ENCODE measurements at regions not wholly inside any gene's neighbourhood (a gene's known extent, or its start where the extent isn't known, plus 50 kb on each side); places are given as distances from the start of the nearest gene placed in this dataset.

- Mint-ChIP-seq H3K4me3 (no peak overlapping the region), H3K4me1 (no peaks in the 10 kb centered on the region), H3K27ac (no peak overlapping the region), H3K27me3 (no peaks in the 10 kb centered on the region), H3K9me3 (ENCODE audit: insufficient read depth) (peaks cover 2% of the 10 kb centered on the region)
- no peak for TF ChIP-seq EZH2 (IDR thresholded peaks at IDR 0.05; ENCODE audit: borderline replicate concordance, insufficient read depth, low read depth, low read length, poor library complexity, severe bottlenecking)
- TF ChIP-seq CTCF (IDR thresholded peaks at IDR 0.05) = no peak
- H3K27me3 ChIP-seq (replicated peaks in 1 of 4; ENCODE audit: control extremely low read depth in 1 of 4, control insufficient read depth in 3 of 4, insufficient read depth in 4 of 4, low read length in 3 of 4) = no peaks in the 10 kb centered on the region
- H3K9ac ChIP-seq (ENCODE audit: low read length) = no peak overlapping the region
- H3K79me2 ChIP-seq (ENCODE audit: control insufficient read depth, insufficient read depth, low read length) = no peaks in the 10 kb centered on the region
- DNase-seq (no peak), ATAC-seq (ENCODE audit: low read depth) (no peak)
- no peaks in the 10 kb centered on the region for H3K9me3 ChIP-seq (ENCODE audit: control extremely low read depth in 1 of 3, control insufficient read depth in 2 of 3, insufficient read depth in 1 of 3, low read length in 2 of 3)
- CTCF ChIA-PET = no interaction called here
- POLR2A ChIA-PET = no interaction called here
- intact Hi-C loops (cut with micrococcal nuclease) = no loop called here
- no peak overlapping the region for H3K4me3 ChIP-seq (ENCODE audit: control extremely low read depth in 1 of 5, extremely low read depth in 1 of 5, insufficient read depth in 1 of 5, low read depth in 2 of 5, low read length in 4 of 5)
- no peak overlapping the region for H3K27ac ChIP-seq (ENCODE audit: low read length in 2 of 2)
- WGBS (ENCODE audit: insufficient coverage) = 60% methylated on average over 1 of the region's 1 CpG
- no peaks in the 10 kb centered on the region for H3K4me1 ChIP-seq (ENCODE audit: control insufficient read depth in 2 of 2, insufficient read depth in 2 of 2, low read length in 2 of 2)
- no peak overlapping the region for H3K4me2 ChIP-seq (replicated peaks; ENCODE audit: low read depth, low read length, poor library complexity, severe bottlenecking)
- H3K36me3 ChIP-seq (replicated peaks in 1 of 2; ENCODE audit: control extremely low read depth in 1 of 2, control insufficient read depth in 1 of 2, extremely low read depth in 1 of 2, insufficient read depth in 2 of 2, low read length in 1 of 2) = no peaks in the 10 kb centered on the region
- H2AFZ ChIP-seq (ENCODE audit: insufficient read depth, low read depth, low read length, poor library complexity, severe bottlenecking) = no peak overlapping the region
- H4K20me1 ChIP-seq (ENCODE audit: control insufficient read depth, insufficient read depth, low read length, poor library complexity, severe bottlenecking) = no peaks in the 10 kb centered on the region
Observed at GRCh38 chr6:71656121-71656520, 230.2 kb upstream of the RIMS1 start.

- POLR2A ChIA-PET = no interaction called here
- H3K9me3 Mint-ChIP-seq (ENCODE audit: insufficient read depth) = peaks cover 2% of the 10 kb centered on the region
- H3K4me1 ChIP-seq (ENCODE audit: control insufficient read depth in 2 of 2, insufficient read depth in 2 of 2, low read length in 2 of 2) = no peaks in the 10 kb centered on the region
- H3K27ac ChIP-seq (ENCODE audit: low read length in 2 of 2) = no peak overlapping the region
- DNase-seq (no peak), ATAC-seq (ENCODE audit: low read depth) (no peak)
- WGBS (ENCODE audit: insufficient coverage) = 100% methylated on average over 1 of the region's 3 CpGs
- no peak overlapping the region for H3K27ac Mint-ChIP-seq
- no peaks in the 10 kb centered on the region for H3K9me3 ChIP-seq (ENCODE audit: control extremely low read depth in 1 of 3, control insufficient read depth in 2 of 3, insufficient read depth in 1 of 3, low read length in 2 of 3)
- H3K79me2 ChIP-seq (ENCODE audit: control insufficient read depth, insufficient read depth, low read length) = no peaks in the 10 kb centered on the region
- H4K20me1 ChIP-seq (ENCODE audit: control insufficient read depth, insufficient read depth, low read length, poor library complexity, severe bottlenecking) = no peaks in the 10 kb centered on the region
- H3K4me3 Mint-ChIP-seq = no peak overlapping the region
- H2AFZ ChIP-seq (ENCODE audit: insufficient read depth, low read depth, low read length, poor library complexity, severe bottlenecking) = no peak overlapping the region
- H3K9ac ChIP-seq (ENCODE audit: low read length) = no peak overlapping the region
- no peaks in the 10 kb centered on the region for H3K4me1 Mint-ChIP-seq
- CTCF ChIA-PET = no interaction called here
- H3K4me3 ChIP-seq (ENCODE audit: control extremely low read depth in 1 of 5, extremely low read depth in 1 of 5, insufficient read depth in 1 of 5, low read depth in 2 of 5, low read length in 4 of 5) = no peak overlapping the region
- H3K27me3 ChIP-seq (replicated peaks in 1 of 4; ENCODE audit: control extremely low read depth in 1 of 4, control insufficient read depth in 3 of 4, insufficient read depth in 4 of 4, low read length in 3 of 4) = no peaks in the 10 kb centered on the region
- no peaks in the 10 kb centered on the region for H3K27me3 Mint-ChIP-seq
- no peaks in the 10 kb centered on the region for H3K36me3 ChIP-seq (replicated peaks in 1 of 2; ENCODE audit: control extremely low read depth in 1 of 2, control insufficient read depth in 1 of 2, extremely low read depth in 1 of 2, insufficient read depth in 2 of 2, low read length in 1 of 2)
- H3K4me2 ChIP-seq (replicated peaks; ENCODE audit: low read depth, low read length, poor library complexity, severe bottlenecking) = no peak overlapping the region
- intact Hi-C loops (cut with micrococcal nuclease) = no loop called here
- TF ChIP-seq EZH2 (IDR thresholded peaks at IDR 0.05; ENCODE audit: borderline replicate concordance, insufficient read depth, low read depth, low read length, poor library complexity, severe bottlenecking) = no peak
- TF ChIP-seq CTCF (IDR thresholded peaks at IDR 0.05) = no peak
Observed at GRCh38 chr6:71665931-71666330, 220.4 kb upstream of the RIMS1 start.
